Liver (tissue), 8 donors: ENCODE measurements at regions not wholly inside any gene's neighbourhood (a gene's known extent, or its start where the extent isn't known, plus 50 kb on each side); places are given as distances from the start of the nearest gene placed in this dataset.

ENCODE experiments used
- DNase-seq: peaks from one replicate; pipeline ENCODE4 v3.0.0-alpha.2; 2017; ENCODE audit warnings: low spot score
- H3K27ac ChIP-seq, 2 donors: one replicate each; pipeline ENCODE4 v1.7.0; 2013; ENCODE audit warnings: inconsistent platforms in 2 of 2, low read length in 2 of 2, control low read depth in 1 of 2, low read depth in 1 of 2, mild to moderate bottlenecking in 1 of 2
- H3K27me3 ChIP-seq, 4 donors: one replicate each; pipeline versions ENCODE4 v1.6.1 to v1.7.0; 2013; ENCODE audit warnings: low read length in 3 of 4, inconsistent platforms in 1 of 4, mild to moderate bottlenecking in 1 of 4, moderate library complexity in 1 of 4; ENCODE audit not compliant: control insufficient read depth in 4 of 4, insufficient read depth in 4 of 4
- H3K36me3 ChIP-seq, 4 donors: one replicate each; pipeline versions ENCODE4 v1.6.1 to v1.7.0; 2013; ENCODE audit warnings: low read length in 3 of 4, mild to moderate bottlenecking in 3 of 4, low read depth in 1 of 4, moderate library complexity in 1 of 4; ENCODE audit not compliant: control insufficient read depth in 4 of 4, insufficient read depth in 3 of 4
- H3K4me1 ChIP-seq, 4 donors: one replicate each; pipeline versions ENCODE4 v1.6.1 to v1.7.0; 2013; ENCODE audit warnings: low read length in 3 of 4, mild to moderate bottlenecking in 3 of 4, moderate library complexity in 1 of 4; ENCODE audit not compliant: control insufficient read depth in 4 of 4, insufficient read depth in 4 of 4
- H3K4me3 ChIP-seq, 3 donors: one replicate each; pipeline versions ENCODE4 v1.6.1 to v1.7.0; 2013; ENCODE audit warnings: low read length in 3 of 3, control low read depth in 1 of 3, low read depth in 1 of 3, mild to moderate bottlenecking in 1 of 3
- H3K9ac ChIP-seq, 2 donors: one replicate each; pipeline ENCODE4 v1.7.0; 2013; ENCODE audit warnings: low read length in 2 of 2, mild to moderate bottlenecking in 2 of 2, moderate library complexity in 2 of 2, control low read depth in 1 of 2, low read depth in 1 of 2
- H3K9me3 ChIP-seq, 4 donors: one replicate each; pipeline versions ENCODE4 v1.6.1 to v1.7.0; 2013; ENCODE audit warnings: low read length in 3 of 4; ENCODE audit not compliant: control insufficient read depth in 4 of 4
- ATF3 ChIP-seq: IDR thresholded peaks from 2 replicates; pipeline ENCODE4 v1.6.1; 2016; ENCODE audit warnings: antibody characterized with exemption
- CTCF ChIP-seq: fragments of 150-350 bp; IDR thresholded peaks from 2 replicates; pipeline ENCODE4 v1.5.1; 2017; ENCODE audit warnings: improper control_type of control experiment, low read depth, low read length; ENCODE audit not compliant: missing input control
- EGR1 ChIP-seq, 2 donors: IDR thresholded peaks; 2 replicates each; pipeline ENCODE4 v1.6.1; 2016 to 2018; ENCODE audit warnings: antibody characterized with exemption in 2 of 2, low read depth in 2 of 2
- FOXA1 ChIP-seq: IDR thresholded peaks from 2 replicates; pipeline ENCODE4 v1.6.1; 2016; ENCODE audit warnings: antibody characterized with exemption
- FOXA2 ChIP-seq: IDR thresholded peaks from 2 replicates; pipeline ENCODE4 v1.6.1; 2016; ENCODE audit warnings: antibody characterized with exemption
- GABPA ChIP-seq, 2 donors: IDR thresholded peaks in 1 of 2; conservative IDR thresholded peaks in 1 of 2; 2 replicates each; pipeline ENCODE4 v1.6.1; 2016; ENCODE audit warnings: antibody characterized with exemption in 2 of 2, mild to moderate bottlenecking in 1 of 2, moderate library complexity in 1 of 2
- HNF4A ChIP-seq, 2 donors: conservative IDR thresholded peaks; 2 replicates each; pipeline ENCODE4 v1.6.1; 2016; ENCODE audit warnings: antibody characterized with exemption in 2 of 2, mild to moderate bottlenecking in 2 of 2
- HNF4G ChIP-seq: IDR thresholded peaks from 2 replicates; pipeline ENCODE4 v1.6.1; 2016; ENCODE audit warnings: antibody characterized with exemption
- JUND ChIP-seq, 2 donors: IDR thresholded peaks; 2 replicates each; pipeline ENCODE4 v1.6.1; 2016; ENCODE audit warnings: antibody characterized with exemption in 2 of 2
- MAX ChIP-seq: IDR thresholded peaks from 2 replicates; pipeline ENCODE4 v1.6.1; 2016; ENCODE audit warnings: antibody characterized with exemption
- NR2F2 ChIP-seq: IDR thresholded peaks from 2 replicates; pipeline ENCODE4 v1.6.1; 2016; ENCODE audit warnings: antibody characterized with exemption
- RAD21 ChIP-seq, 2 donors: IDR thresholded peaks; 2 replicates each; pipeline ENCODE4 v1.6.1; 2016; ENCODE audit warnings: antibody characterized with exemption in 2 of 2, mild to moderate bottlenecking in 2 of 2
- REST ChIP-seq: IDR thresholded peaks from 2 replicates; pipeline ENCODE4 v1.6.1; 2016; ENCODE audit warnings: antibody characterized with exemption, mild to moderate bottlenecking
- RXRA ChIP-seq, 2 donors: IDR thresholded peaks; 2 replicates each; pipeline ENCODE4 v1.6.1; 2017 to 2018; ENCODE audit warnings: antibody characterized with exemption in 2 of 2, mild to moderate bottlenecking in 1 of 2
- SP1 ChIP-seq: IDR thresholded peaks from 2 replicates; pipeline ENCODE4 v1.6.1; 2018; ENCODE audit warnings: antibody characterized with exemption, mild to moderate bottlenecking
- TAF1 ChIP-seq: conservative IDR thresholded peaks from 2 replicates; pipeline ENCODE4 v1.6.1; 2016; ENCODE audit warnings: antibody characterized with exemption, mild to moderate bottlenecking
- YY1 ChIP-seq: IDR thresholded peaks from 2 replicates; pipeline ENCODE4 v1.6.1; 2016; ENCODE audit warnings: antibody characterized with exemption, mild to moderate bottlenecking
- ZBTB33 ChIP-seq: IDR thresholded peaks from 2 replicates; pipeline ENCODE4 v1.6.1; 2016; ENCODE audit warnings: antibody characterized with exemption
- WGBS: extraction: QIAGEN DNeasy Blood & Tissue Kit; methylation state at CpG from one replicate; pipeline ENCODE4 v1.1.7; 2013; 5-methylcytosine and 5-hydroxymethylcytosine counted together
- donor health status: healthy.
- donor health status: healthy.
- donor health status: healthy.
- donor health status: healthy.
- donor health status: healthy.

- no peaks in the 10 kb centered on the region for H3K4me1 ChIP-seq
- H3K4me3 ChIP-seq: no peak overlapping the region
- no peaks in the 10 kb centered on the region for H3K27me3 ChIP-seq
- TF ChIP-seq REST (no peak), HNF4G (no peak), CTCF (no peak), JUND (IDR thresholded peaks at IDR 0.05) (no peak), EGR1 (IDR thresholded peaks at IDR 0.05; ENCODE audit: low read depth in 2 of 2) (no peak), FOXA2 (no peak), ATF3 (no peak), MAX (no peak), FOXA1 (no peak), RAD21 (IDR thresholded peaks at IDR 0.05) (no peak), YY1 (no peak), SP1 (no peak), NR2F2 (no peak), ZBTB33 (no peak), HNF4A (conservative IDR thresholded peaks at IDR 0.05) (no peak), TAF1 (no peak), GABPA (IDR thresholded peaks at IDR 0.05 in 1 of 2, conservative IDR thresholded peaks at IDR 0.05 in 1 of 2) (no peak), RXRA (IDR thresholded peaks at IDR 0.05) (no peak)
- peaks cover 0 to 7% (median 1%) of the 10 kb centered on the region in 4 donors for H3K9me3 ChIP-seq
- H3K9ac ChIP-seq: no peak overlapping the region
- WGBS: 98% methylated on average over 1 of the region's 1 CpG
- no peaks in the 10 kb centered on the region for H3K36me3 ChIP-seq
- no peak for DNase-seq
- H3K27ac ChIP-seq: no peak overlapping the region
Measured at GRCh38 chr7:25933921-25934320, 218.1 kb upstream of the NFE2L3 start.
